ENCODE measurements at regions not wholly inside any gene's neighbourhood (a gene's known extent, or its start where the extent isn't known, plus 50 kb on each side); places are given as distances from the start of the nearest gene placed in this dataset.
A peak's percentile ranks its signal among the peaks of the same experiment; 100 is the strongest.

DNA sequence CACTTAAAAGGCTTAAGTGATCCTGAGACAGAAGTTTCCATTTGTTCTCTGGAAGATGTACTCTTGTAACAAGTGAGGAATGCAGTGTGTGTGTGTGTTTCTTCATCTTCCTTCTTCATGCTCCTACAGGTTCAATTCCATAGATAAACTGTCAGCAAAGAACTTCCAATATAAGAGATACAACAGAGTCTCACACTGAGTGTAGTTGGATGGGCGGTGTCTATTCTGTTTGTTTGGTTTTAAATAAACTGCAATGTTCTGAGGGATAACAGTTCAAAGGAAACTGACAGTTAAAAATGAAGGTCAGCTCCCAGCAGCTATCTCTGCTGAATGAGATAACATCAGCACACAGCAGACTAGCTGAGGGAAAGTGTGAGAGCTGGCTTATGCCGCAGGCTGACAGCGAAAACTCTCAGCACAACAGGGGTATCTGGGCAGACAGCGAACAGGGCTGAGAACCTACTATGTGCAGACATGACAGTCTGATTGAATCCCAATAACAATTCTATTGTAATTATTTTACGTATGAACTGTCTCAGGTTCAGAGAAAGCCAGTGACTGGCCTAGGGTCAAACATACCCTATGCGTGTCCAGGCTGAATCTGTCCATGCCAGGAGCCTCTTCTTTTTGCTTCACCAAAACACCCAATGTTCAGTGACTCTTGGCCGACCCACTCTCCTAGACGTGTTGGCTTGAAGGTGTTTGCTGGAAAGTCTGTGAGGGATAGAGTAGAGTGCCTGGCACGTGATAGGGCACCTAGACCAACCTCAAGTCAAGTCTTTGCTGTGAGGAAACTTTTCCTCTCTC, 201.9 kb upstream of the TRIB2 start:
- DNase-seq: no peak

DNA sequence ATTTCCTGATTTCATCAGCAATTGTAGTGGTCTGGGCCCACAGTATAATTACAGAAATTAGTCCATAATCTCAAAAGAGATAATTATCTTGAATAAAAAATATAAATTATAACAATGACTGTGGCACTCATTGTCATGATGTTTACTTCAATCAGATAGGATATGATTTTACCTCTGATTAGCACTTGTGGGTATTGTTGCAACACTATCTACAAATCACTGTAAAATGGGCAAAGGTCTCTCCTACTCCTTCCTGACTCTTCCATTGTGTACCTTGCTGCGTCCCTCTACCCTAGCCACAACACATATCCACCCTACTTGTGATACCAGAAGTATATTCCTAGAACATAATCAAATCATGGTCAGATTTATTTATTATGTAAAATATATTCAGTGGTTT, 200.9 kb upstream of the TRIB2 start:
- DNase-seq: no peak

DNA sequence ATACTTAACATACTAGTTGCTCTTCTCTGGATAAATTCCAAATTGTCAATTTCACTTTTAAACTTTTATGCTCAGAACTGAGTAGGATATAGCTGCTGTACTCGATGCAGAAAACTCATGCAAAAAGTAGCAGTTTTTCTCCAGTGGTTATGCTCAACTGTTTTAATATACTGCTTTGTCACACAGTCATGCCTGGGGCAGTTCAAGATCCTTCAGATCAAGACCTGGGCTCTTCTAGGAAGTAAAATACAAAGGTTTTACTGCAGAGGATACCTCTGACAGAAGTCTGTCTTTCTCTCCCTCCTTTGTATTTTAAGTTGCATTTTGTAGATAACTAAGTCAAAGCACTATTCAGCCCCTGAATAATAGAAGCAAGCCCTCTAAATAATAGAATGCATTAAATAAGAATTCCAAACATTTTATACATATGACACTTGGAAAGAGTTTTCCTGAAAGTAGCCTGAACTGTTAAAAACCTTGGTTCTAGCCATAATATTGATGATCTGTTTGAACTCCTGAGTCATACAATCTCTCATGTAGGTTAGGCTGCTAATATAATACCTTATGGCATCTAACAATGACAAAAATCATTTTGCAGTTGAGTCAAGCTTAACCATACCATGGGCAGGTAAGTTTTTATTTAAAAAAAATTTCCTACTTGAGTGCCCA, 183.3 kb upstream of the TRIB2 start:
- DNase-seq: peak; percentile 40

DNA sequence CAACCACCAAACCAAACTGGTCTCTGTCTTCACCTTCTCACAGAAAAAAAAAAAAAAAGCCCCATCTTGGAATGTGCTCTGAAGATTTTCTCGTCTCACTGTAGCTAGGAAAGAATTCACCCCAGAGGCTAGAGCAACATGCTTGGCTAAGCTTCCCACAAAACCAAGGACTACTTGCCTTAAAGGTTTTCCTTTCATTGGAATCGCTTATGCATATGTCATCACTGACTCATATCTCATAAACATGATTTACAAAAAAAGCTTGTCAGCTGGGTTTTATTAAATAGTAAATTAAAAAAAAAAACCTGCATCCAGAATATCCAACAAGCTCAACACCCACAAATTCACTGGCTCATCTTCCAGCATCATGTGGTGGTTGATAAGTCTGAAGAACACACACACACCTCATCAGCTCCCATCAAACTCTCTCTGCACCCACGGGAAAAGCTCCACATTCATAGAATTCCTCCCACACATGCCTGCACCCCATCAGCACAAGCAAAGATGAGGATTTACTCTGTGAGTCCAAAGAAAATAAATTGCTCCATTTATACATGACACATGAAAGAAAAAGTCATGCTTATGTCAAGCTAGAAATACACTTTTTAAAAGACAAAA, 182.0 kb upstream of the TRIB2 start:
- DNase-seq: peak; percentile 99

DNA sequence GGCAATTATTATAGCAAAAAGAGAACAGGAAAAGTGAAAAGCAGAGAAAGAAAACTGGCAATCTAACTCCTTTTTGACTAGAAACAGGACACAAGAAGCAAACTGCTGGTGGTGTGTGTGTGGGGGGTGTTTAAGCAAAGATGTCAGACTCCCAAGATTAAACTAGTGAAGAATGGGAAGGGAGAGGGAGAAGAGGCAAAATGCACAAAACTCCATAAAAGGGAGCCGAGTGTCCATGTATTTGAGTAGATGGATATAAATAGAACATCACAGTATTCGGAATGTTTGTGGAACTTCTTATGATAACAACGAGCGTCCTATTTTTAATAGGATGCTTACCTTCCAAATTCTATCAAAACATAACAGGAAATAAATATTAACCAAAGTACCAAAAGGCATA, 179.8 kb upstream of the TRIB2 start:
- no peak for DNase-seq

DNA sequence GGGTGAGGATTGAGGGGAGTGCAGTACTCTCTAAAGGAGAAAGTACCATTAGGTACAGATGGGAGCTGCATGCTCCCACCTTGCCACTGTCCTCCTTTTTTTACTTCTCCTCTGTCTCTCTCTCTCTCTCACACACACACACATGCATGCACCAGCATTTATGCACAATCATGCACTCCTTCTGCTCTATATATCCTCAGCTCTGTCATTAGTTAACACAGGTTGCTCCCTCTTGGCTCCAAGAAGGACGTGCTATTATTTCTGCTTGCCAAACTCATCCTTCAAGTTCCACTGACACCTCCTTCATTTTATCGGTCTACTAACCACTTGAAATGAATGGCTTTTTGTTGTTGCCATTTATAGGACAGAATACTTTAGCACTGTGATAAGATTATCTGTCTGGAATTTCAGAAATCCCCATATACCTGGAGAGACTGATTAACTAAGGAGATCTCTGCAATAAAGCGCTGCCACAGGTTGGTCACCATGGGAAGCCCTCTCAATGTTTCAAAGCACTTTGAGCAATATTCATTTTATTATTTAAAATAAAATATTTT, 178.5 kb upstream of the TRIB2 start:
- no peak for DNase-seq

DNA sequence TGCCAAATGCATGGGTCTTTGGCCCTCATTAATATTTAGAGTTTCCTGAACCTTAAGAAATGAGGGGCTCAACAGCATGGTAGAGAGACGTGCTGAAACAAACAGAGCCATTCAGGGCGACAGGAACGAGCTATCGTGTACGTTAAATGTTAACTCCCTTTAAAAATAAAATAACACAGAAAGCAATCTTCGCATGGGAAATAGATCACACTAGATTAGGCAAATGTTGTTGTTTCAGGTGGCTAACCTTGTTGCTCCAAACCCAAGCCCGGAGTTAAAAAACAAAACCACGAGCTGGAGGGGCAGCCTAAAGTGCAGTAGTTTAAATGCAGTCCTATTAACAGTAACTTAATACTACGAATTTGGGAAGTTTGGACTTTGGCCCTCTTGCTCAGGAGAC, 177.4 kb upstream of the TRIB2 start:
- no peak for DNase-seq

DNA sequence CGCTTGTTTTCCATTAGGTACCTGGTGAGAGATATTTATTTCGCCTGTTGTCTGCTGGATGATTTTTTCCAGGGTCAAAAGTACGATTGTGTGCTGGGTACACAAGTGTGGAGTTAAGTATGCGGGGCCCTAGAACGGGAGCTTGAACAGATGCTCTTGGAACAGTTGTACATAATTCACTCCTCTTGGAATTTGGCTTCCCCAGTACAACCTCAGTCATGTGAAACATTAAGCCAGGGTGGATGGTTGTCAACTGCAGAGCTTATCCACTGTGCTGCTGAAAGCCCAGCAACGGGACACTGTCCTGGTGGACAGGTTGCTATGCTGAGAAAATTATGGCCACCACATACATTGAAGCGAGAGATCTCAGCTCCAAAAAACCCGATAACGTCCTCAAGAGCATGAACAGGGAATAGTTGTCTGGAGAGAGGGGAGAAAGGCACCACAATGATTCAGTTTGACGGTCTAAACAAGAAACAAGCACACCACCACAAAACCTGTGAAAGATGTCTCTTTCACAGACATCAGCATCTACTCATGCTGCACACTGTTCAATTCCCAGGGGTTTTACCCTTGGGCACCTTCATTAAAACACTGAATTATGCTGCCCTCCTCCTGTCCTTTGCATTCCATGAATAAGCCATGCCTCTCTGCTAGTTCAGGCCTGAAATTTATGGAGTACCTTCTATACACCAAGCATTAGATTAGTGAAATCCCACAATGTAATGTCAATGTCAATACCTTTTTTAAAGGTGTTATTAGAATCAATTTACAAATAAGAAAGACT, 176.8 kb upstream of the TRIB2 start:
- no peak for DNase-seq

DNA sequence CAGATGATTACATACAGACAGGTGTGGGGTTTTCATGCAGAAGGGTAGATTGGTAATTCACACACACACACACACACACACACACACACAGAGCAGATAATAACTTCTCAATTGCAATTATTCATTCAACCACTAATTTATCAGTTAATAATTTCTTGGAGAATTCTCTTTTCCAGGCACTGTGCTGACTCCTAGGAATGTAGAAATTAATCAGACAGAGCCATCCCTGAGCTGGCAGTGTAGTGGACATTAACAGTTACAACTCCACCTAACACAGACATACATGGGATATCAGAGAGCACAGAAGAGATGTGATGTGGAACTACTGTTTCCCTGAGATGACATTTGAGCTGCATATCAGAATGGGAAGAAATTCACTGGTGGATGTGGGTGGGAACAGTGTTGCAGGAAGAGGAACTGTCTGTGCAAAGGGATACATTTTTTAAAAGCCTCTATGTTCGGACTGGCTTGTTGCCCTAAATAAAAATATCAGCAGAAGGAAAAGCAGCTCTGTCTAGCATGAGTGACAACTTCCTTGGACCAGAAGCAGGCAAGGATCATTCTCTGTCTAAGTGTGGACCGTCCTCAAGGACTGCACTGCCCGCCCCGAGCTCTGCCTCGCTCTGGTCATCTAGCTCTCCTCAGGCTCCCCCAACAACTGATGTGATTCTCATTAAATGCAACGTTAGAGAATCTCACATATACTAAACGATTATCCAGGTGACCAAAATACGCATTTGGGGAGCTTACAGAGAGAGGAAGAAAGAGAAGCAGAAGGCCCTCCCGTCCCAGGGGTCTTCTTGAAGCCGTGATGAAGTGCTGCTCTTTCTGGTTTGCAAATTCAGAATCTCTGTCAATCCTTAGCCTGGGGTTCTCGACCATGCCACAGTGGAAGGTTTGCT, 173.4 kb upstream of the TRIB2 start:
- no peak for DNase-seq

DNA sequence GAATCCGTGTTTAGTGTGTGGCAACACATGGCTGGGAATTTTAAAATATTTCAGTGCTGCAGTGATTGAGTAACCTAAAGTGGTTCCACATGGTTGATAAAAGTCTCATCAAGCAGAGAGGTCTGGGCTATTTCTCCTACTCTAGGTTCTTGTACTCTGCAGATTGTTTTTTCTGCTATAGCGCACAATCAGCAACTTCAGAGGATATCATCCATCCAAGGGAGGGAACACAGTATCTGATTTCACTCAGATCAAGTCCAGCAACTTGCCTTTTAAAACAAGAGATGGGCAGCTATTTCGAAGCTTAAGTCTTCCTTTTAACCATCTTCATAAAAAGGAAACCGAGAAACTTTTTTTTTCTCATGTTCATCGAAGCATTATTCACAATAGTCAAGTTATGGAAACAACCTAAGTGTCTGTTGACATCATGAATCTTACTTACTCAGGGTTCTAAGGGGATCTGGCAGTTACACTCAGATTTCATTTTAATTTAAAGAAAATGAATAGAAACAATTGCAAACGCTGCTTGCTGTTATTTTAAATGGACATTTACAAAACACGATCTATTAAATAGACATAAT, 172.7 kb upstream of the TRIB2 start:
- peak; percentile 79 for DNase-seq

DNA sequence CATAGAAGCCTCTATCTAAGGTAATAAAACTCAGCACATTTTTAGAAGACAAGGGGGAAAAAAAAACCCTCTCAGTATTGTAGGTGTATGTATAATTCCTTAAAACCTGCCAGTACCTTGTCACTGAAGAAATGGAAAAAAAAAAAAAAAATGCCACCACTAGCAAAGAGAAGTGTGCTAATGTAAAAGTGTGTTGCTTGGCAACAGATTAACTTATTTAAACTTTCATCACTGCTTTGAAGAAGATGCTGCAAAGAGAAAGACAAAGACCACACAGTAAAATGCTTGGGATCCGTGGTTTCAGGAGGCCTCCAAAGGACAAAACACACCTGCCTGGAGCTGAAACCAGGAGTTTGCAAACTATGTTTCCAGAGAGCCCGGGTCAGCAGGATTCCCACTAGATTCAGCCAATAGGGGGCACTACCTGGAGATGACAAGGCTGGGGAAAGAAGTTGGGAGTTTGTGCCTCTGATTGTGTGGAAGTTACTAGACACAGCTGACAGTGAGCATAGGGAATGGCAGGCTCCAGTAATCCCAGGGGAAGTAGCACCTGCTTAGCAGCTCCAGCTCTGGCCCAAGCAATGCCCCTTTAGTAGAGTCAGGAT, 169.1 kb upstream of the TRIB2 start:
- no peak for DNase-seq

DNA sequence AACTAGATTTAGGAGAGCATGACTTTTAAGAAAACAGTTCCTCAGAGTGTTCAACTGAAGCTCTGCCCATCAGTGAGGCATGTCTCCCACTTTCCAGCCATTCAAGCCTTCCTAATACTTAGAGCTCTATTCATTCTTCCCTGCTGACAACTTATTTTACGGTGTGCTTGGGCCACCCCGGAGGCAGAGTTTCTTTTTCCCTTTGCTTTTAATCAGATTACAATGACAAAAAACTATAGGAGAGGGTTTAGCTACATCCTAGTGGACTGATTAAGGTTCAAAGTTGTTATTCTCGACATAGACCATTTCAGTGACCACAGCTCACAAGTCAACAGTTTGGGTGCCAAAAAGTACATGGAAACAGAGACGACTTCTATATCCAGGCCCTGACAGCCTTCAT, 167.8 kb upstream of the TRIB2 start:
- peak; percentile 24 for DNase-seq

DNA sequence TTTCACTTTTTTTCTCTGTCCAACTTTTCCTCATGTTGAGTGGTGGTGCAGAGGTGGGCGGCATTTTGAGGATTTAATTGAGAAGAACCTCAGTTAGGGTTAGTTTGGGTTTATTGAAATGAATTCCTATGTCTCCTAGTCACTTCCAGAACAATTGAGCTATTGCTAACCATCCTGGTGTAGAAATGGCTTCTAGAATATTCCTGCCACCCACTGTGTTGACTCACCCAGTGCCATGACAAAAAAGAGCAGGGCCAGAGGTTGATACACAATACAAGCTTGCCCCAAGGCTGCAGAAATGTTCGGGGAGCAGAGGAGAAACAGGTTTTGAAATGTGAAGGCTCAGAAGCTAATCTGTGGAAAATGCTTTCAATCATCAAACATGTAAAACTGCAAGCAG, 167.1 kb upstream of the TRIB2 start:
- DNase-seq: peak; percentile 56

DNA sequence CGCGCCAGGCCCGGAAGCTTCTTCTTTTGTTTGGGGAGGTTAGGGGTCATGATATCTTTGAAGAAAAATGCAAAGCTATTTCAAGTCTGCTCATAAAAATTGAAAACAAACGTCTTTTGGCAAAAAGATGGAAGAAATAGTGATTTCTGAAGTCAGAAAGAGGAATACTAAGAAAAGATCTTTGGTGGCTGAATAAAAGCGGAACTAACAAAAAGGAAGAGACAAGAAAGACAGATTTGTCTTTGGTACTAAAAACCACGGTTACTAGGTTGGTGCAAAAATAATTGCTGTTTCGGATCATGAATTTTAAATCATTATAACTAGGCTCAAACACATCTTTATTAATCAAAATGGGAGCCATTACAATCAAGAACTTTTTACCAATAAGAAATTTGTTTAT, 164.6 kb upstream of the TRIB2 start:
- DNase-seq: no peak

DNA sequence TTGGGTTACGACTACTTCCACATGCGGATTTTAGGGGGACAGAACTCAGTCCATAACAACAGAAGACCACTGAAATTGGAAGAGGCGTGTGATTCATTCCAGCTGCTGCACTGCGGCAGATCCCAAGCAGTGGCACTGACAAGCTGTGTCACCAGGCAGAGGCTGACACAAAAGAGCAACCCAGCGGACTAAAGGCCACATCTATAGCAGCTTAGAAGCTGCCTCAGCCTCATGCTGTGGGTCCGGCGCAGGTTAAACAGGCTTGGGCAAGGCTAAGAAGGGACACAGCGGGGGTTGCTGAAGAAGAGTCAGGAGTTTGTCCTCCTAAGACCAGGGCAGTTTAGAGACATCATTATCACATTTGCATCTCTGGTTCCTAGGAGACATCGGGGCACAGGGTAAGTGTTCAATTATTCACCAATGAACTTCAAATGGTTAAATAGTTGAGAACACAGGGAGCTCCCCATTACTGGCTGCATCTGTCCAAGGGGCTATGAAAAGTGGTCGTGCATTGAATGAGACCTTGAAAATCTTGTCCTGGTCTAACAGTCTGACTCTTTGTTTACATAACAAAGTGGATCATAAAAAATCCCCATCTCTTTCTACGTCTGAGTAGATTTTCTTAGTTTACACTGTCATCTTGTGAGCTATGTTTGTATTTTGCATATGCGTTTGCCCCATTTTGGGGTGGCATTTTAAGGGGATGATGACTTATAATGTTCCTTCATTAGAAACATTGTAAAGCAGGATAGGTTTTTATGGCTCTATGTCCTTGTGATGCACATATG, 162.3 kb upstream of the TRIB2 start:
- DNase-seq: no peak

DNA sequence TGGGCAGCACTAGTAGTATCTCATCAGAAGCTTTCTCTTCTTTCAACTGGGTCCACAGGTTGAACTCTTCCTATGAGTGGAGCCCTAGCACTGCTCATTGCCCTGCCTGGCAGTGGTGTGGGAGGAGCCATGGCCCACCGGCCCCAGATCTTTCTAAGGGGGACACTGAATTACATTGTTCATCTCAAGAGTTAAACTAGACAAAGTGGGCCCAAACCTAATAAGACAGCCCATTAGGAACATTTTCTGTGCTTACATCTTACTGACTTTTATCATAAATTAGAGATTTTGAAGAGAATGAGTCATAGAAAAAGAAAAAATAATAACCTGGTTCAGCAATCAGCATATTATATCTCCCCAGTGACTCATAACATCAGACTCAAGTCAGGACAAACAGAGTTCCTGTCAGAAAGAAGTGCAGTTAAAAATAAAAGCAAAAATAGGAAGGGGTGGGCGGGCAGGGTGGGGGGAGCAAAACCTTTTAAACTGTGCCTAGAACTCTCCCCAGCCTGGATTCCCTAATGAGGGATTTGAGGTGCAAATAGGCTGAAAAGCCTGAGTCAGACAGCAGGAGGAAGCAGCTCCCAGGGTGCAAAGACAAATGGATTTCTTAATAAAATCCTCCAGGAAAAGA, 161.6 kb upstream of the TRIB2 start:
- peak; percentile 79 for DNase-seq

DNA sequence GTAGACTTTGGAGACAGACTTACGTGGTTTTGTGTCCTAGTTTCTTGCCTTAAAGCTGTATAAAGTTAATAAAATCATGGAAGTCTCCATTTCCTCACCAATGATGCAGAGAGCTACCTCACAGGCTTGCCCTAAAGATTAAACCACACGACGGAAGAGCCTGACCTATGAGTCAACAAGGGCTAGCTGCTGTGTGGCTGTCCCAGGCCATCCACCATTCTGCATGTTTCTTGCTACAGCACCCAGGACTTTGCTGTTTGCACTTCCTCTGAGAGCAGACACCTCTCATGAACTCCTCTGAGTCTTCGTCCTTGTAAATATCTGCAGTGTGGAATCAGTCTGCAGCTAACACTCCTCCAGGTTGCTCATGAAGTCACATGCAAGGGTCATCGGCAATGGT, 160.0 kb upstream of the TRIB2 start:
- peak; percentile 35 for DNase-seq

DNA sequence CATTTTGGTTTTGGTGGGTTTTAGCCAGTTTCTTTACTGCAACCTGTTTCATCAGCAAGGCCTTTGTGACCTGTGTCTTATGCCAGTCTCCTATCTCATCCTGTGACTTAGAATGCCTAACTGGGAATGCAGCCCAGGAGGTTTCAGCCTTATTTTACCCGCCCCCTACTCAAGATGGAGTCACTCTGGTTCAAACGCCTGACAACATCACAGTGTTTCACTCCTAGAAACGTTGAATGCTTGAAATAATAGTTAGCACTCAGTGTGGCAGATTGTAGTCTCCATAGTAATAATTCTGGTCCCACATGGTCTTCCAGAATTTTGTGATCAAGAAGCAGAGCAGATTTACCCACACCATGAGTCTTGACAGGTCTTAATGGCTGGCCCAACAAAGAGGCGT, 159.0 kb upstream of the TRIB2 start:
- DNase-seq: no peak

DNA sequence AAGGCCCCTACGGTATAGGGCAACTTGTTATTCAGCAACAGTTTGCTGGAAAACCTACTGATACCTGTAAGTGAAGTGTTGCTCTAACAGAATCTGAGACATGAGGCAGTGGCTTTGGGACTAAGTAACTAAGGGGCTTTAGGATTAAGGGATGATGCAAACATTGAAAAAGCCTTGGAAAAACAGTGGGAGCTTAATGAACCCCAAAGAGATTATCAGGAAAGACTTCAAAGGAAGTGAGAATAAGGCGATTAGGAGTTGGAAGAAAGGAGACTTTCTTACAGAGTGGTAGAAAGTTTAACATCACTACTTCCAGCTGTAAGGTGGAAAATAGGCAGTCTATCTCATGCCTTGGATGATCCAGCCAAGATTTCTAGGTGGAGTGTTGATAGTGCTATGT, 158.2 kb upstream of the TRIB2 start:
- no peak for DNase-seq

DNA sequence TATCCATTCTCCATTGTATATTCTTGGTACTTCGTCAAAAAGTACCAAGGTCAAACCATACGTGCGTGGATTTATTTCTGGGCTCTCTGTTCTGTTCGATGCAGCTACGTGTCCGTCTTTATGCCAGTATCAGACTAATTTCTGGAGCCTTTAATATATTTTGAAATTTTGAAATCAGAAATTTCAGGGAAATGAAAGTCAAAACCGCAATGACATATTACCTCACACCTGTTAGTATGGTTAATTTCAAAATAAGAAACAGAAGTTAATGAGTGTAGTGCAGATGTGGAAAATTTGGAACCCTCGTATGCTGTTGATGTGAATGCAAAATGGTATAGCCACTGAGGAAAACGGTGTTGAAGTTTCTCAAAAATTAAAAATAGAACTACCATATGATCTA, 156.1 kb upstream of the TRIB2 start:
- no peak for DNase-seq
